ENCODE measurements at regions not wholly inside any gene's neighbourhood (a gene's known extent, or its start where the extent isn't known, plus 50 kb on each side); places are given as distances from the start of the nearest gene placed in this dataset.

GRCh38 chr6:51553246-51554015 is 534.0 kb downstream of the PKHD1 start:
- TF ChIP-seq EZH2 (IDR thresholded peaks at IDR 0.05) (no peak), CTCF (IDR thresholded peaks at IDR 0.05) (no peak)
